SU-DHL-6 (cell line): ENCODE measurements at regions not wholly inside any gene's neighbourhood (a gene's known extent, or its start where the extent isn't known, plus 50 kb on each side); places are given as distances from the start of the nearest gene placed in this dataset.

ENCODE experiments used
- CTCF ChIP-seq: fragments of 200-600 bp; sonication (generic); IDR thresholded peaks from one replicate; pipeline ENCODE4 v1.5.1; 2017; ENCODE audit warnings: antibody characterized with exemption, mild to moderate bottlenecking, low read length, moderate library complexity; ENCODE audit not compliant: insufficient read depth, poor library complexity, severe bottlenecking
- EZH2phosphoT487 ChIP-seq: fragments of 200-600 bp; sonication (generic), shearing (Covaris generic); conservative IDR thresholded peaks from 2 replicates; pipeline ENCODE4 v1.6.1; 2018; ENCODE audit warnings: mild to moderate bottlenecking, antibody characterized with exemption, low read length, moderate library complexity, mixed read lengths

- TF ChIP-seq EZH2phosphoT487 (no peak), CTCF (no peak)
Observed at GRCh38 chr16:86382774-86383407, 127.4 kb upstream of the FOXF1 start.
